Tibial artery (tissue), 4 donors: ENCODE measurements at regions not wholly inside any gene's neighbourhood (a gene's known extent, or its start where the extent isn't known, plus 50 kb on each side); places are given as distances from the start of the nearest gene placed in this dataset.

ENCODE experiments used
- DNase-seq, 2 donors: peaks; one replicate each; pipeline ENCODE4 v3.0.0-alpha.2; 2019
- H3K27ac ChIP-seq, 2 donors: fragments of 200-600 bp; sonication (generic) in 1 of 2; 1 replicate in 1 of 2; 2 replicates in 1 of 2; pipeline ENCODE4 v1.5.1; 2018 to 2019; ENCODE audit warnings: mild to moderate bottlenecking in 1 of 2
- H3K27me3 ChIP-seq, 2 donors: fragments of 200-600 bp; sonication (generic) in 1 of 2; one replicate each; pipeline versions ENCODE4 v1.5.1 to v1.6.0; 2016 to 2019
- H3K36me3 ChIP-seq, 3 donors: fragments of 200-600 bp; sonication (generic) in 2 of 3; one replicate each; pipeline ENCODE4 v1.5.1; 2016 to 2019; ENCODE audit warnings: mild to moderate bottlenecking in 2 of 3
- H3K4me1 ChIP-seq, 4 donors: fragments of 200-600 bp; sonication (generic) in 2 of 4; 1 replicate in 3 of 4; 2 replicates in 1 of 4; pipeline ENCODE4 v1.5.1; 2016 to 2019
- H3K4me3 ChIP-seq, 2 donors: fragments of 200-600 bp; sonication (generic) in 1 of 2; 1 replicate in 1 of 2; 2 replicates in 1 of 2; pipeline ENCODE4 v1.5.1; 2018 to 2019; ENCODE audit warnings: mild to moderate bottlenecking in 2 of 2
- H3K9me3 ChIP-seq, 3 donors: fragments of 200-600 bp; sonication (generic) in 1 of 3; one replicate each; pipeline ENCODE4 v1.5.1; 2016 to 2019
- CTCF ChIP-seq, 2 experiments: fragments of 200-600 bp in 1 of 2; fragments of 450-650 bp in 1 of 2; IDR thresholded peaks; one replicate each; pipeline ENCODE4 v1.5.1; 2017 to 2019; ENCODE audit warnings: antibody characterized with exemption in 2 of 2, mild to moderate bottlenecking in 1 of 2, moderate library complexity in 1 of 2
- intact Hi-C: fragments of 100-400 bp; cut with DNase I; formaldehyde crosslinking; loops from one replicate; pipeline ENCODE4 v1.15.0; 2023; ENCODE audit warnings: low total_unique reads

GRCh38 chr5:6862306-6862705, 149.1 kb downstream of the TENT4A start:
- intact Hi-C loops, result no loop called here
- H3K4me3 ChIP-seq, result no peak overlapping the region
- no peak overlapping the region for H3K27ac ChIP-seq
- H3K4me1 ChIP-seq, result no peaks in the 10 kb centered on the region
- no peaks in the 10 kb centered on the region for H3K36me3 ChIP-seq
- no peaks in the 10 kb centered on the region for H3K27me3 ChIP-seq
- DNase-seq, result no peak
- no peak for TF ChIP-seq CTCF (IDR thresholded peaks at IDR 0.05)
- no peaks in the 10 kb centered on the region for H3K9me3 ChIP-seq

GRCh38 chr5:6867712-6868111, 154.5 kb downstream of the TENT4A start:
- intact Hi-C loops, result no loop called here
- Histone ChIP-seq H3K36me3 (no peaks in the 10 kb centered on the region), H3K9me3 (no peaks in the 10 kb centered on the region), H3K27me3 (no peaks in the 10 kb centered on the region), H3K4me3 (no peak overlapping the region), H3K27ac (no peak overlapping the region), H3K4me1 (no peaks in the 10 kb centered on the region)
- TF ChIP-seq CTCF (IDR thresholded peaks at IDR 0.05), result no peak
- DNase-seq, result no peak

GRCh38 chr5:6868171-6868570, 154.9 kb downstream of the TENT4A start:
- no peak for DNase-seq
- no peak overlapping the region for H3K27ac ChIP-seq
- intact Hi-C loops, result no loop called here
- H3K4me3 ChIP-seq, result no peak overlapping the region
- H3K4me1 ChIP-seq, result no peaks in the 10 kb centered on the region
- H3K27me3 ChIP-seq, result no peaks in the 10 kb centered on the region
- no peak for TF ChIP-seq CTCF (IDR thresholded peaks at IDR 0.05)
- no peaks in the 10 kb centered on the region for H3K36me3 ChIP-seq
- no peaks in the 10 kb centered on the region for H3K9me3 ChIP-seq

GRCh38 chr5:6868575-6869215, 155.5 kb downstream of the TENT4A start:
- no peak for DNase-seq
- no peak for TF ChIP-seq CTCF (IDR thresholded peaks at IDR 0.05)
- H3K27me3 ChIP-seq, result no peaks in the 10 kb centered on the region
- no peaks in the 10 kb centered on the region for H3K36me3 ChIP-seq
- H3K4me1 ChIP-seq, result no peaks in the 10 kb centered on the region
- no peak overlapping the region for H3K27ac ChIP-seq
- no peak overlapping the region for H3K4me3 ChIP-seq
- intact Hi-C loops, result no loop called here
- no peaks in the 10 kb centered on the region for H3K9me3 ChIP-seq

GRCh38 chr5:6869677-6870076, 156.4 kb downstream of the TENT4A start:
- Histone ChIP-seq H3K27ac (no peak overlapping the region), H3K4me3 (no peak overlapping the region), H3K36me3 (no peaks in the 10 kb centered on the region), H3K4me1 (no peaks in the 10 kb centered on the region), H3K9me3 (no peaks in the 10 kb centered on the region), H3K27me3 (no peaks in the 10 kb centered on the region)
- DNase-seq, result no peak
- no peak for TF ChIP-seq CTCF (IDR thresholded peaks at IDR 0.05)
- intact Hi-C loops, result no loop called here
